ENCODE measurements at regions not wholly inside any gene's neighbourhood (a gene's known extent, or its start where the extent isn't known, plus 50 kb on each side); places are given as distances from the start of the nearest gene placed in this dataset.

GRCh38 chr4:134465417-134465816, 263.8 kb upstream of the PABPC4L start:
- no peak for DNase-seq

GRCh38 chr4:134463771-134464170, 262.2 kb upstream of the PABPC4L start:
- no peak for DNase-seq

- no peak for DNase-seq
Observed at GRCh38 chr4:134426821-134427220, 225.2 kb upstream of the PABPC4L start.

GRCh38 chr4:134425756-134426155, 224.2 kb upstream of the PABPC4L start:
- DNase-seq, result no peak

GRCh38 chr4:134422776-134423175, 221.2 kb upstream of the PABPC4L start:
- no peak for DNase-seq

- no peak for DNase-seq
Observed at GRCh38 chr4:134421734-134422133, 220.1 kb upstream of the PABPC4L start.

GRCh38 chr4:134408897-134409296, 207.3 kb upstream of the PABPC4L start:
- no peak for DNase-seq

- no peak for DNase-seq
Observed at GRCh38 chr4:134401798-134402197, 200.2 kb upstream of the PABPC4L start.

GRCh38 chr4:134393592-134393991, 192.0 kb upstream of the PABPC4L start:
- no peak for DNase-seq

- DNase-seq, result no peak
Observed at GRCh38 chr4:134390319-134390718, 188.7 kb upstream of the PABPC4L start.

GRCh38 chr4:134388351-134388750, 186.8 kb upstream of the PABPC4L start:
- no peak for DNase-seq

- DNase-seq, result no peak
Observed at GRCh38 chr4:134382478-134383227, 181.1 kb upstream of the PABPC4L start.

- DNase-seq, result no peak
Observed at GRCh38 chr4:134375775-134376174, 174.2 kb upstream of the PABPC4L start.

- DNase-seq, result peak; percentile 80
Observed at GRCh38 chr4:134365852-134366251, 164.3 kb upstream of the PABPC4L start.

GRCh38 chr4:134364928-134365327, 163.3 kb upstream of the PABPC4L start:
- DNase-seq, result no peak

GRCh38 chr4:134345244-134345643, 143.7 kb upstream of the PABPC4L start:
- no peak for DNase-seq

- no peak for DNase-seq
Observed at GRCh38 chr4:134343656-134344055, 142.1 kb upstream of the PABPC4L start.

GRCh38 chr4:134343081-134343480, 141.5 kb upstream of the PABPC4L start:
- peak; percentile 1 for DNase-seq

- peak; percentile 24 for DNase-seq
Observed at GRCh38 chr4:134337574-134337973, 136.0 kb upstream of the PABPC4L start.

- DNase-seq, result no peak
Observed at GRCh38 chr4:134328741-134329140, 127.2 kb upstream of the PABPC4L start.

GRCh38 chr4:134327274-134328122, 125.9 kb upstream of the PABPC4L start:
- DNase-seq, result no peak

- DNase-seq, result no peak
Observed at GRCh38 chr4:134326866-134327265, 125.3 kb upstream of the PABPC4L start.

- DNase-seq, result no peak
Observed at GRCh38 chr4:134324179-134324578, 122.6 kb upstream of the PABPC4L start.

GRCh38 chr4:134320048-134320447, 118.5 kb upstream of the PABPC4L start:
- peak; percentile 17 for DNase-seq

Measured in fibroblast of skin of right quadriceps (primary cell).